GM12872 (cell line): ENCODE measurements at regions not wholly inside any gene's neighbourhood (a gene's known extent, or its start where the extent isn't known, plus 50 kb on each side); places are given as distances from the start of the nearest gene placed in this dataset.

Source experiments
- TF ChIP-seq, protein P1 (sequence below): IDR thresholded peaks from 3 replicates; pipeline ENCODE4 v1.5.1; 2011; ENCODE audit warnings: low read depth, mild to moderate bottlenecking, low read length, moderate library complexity; ENCODE audit not compliant: insufficient read depth

DNA sequence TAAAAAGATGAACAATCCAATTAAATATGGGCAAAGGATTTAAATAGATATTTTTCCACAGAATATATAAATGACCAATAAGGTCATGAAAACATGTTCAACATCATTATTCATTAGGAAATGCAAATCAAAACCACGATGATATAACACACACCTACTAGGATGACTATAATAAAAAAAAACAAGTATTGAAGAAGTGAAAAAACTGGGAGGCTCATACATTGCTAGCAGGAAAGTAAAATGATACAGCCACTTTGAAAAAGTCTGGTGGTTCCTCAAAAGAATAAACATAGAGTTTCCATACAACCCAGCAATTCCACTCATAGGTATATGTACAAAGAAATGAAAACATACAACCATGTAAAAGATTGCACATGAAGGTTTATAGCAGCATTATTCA, 75.7 kb upstream of the RAB4A start:
- TF ChIP-seq, protein P1, sequence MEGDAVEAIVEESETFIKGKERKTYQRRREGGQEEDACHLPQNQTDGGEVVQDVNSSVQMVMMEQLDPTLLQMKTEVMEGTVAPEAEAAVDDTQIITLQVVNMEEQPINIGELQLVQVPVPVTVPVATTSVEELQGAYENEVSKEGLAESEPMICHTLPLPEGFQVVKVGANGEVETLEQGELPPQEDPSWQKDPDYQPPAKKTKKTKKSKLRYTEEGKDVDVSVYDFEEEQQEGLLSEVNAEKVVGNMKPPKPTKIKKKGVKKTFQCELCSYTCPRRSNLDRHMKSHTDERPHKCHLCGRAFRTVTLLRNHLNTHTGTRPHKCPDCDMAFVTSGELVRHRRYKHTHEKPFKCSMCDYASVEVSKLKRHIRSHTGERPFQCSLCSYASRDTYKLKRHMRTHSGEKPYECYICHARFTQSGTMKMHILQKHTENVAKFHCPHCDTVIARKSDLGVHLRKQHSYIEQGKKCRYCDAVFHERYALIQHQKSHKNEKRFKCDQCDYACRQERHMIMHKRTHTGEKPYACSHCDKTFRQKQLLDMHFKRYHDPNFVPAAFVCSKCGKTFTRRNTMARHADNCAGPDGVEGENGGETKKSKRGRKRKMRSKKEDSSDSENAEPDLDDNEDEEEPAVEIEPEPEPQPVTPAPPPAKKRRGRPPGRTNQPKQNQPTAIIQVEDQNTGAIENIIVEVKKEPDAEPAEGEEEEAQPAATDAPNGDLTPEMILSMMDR = no peak

DNA sequence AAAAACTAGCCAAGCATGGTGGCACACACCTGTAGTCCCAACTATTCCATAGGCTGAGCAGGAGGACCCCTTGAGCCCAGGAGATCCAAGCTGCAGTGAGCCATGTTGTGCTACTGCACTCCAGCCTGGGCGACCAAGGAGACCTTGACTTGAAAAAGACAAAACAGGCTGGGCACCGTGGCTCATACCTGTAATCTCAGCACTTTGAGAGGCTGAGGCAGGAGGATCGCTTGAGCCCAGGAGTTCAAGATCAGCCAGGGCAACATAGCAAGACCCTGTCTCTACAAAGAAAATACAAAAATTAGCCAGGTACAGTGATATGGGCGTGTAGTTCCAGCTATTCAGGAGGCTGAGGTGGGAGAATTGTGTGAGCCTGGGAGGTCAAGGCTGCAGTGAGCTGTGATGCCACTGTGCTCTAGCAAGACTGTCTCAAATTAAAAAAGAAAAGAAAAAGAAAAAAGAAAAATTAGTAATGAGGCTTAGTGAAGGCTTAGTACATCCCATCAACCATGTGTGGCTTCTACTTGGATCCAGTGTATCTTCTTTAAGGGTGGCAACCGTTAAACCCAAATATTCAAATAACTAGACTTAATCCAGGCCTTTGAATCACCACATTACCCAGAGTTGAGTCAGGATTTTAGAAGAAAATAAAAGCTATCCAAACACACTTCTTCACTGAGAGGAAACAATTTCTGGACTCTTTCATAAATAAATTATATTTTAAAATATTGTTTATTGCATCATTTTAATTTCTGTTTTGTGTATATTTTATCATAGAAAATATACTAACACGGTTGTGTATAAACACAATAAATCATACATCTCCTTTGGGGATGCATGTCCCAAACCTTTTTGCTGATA, 74.3 kb upstream of the RAB4A start:
- TF ChIP-seq, protein P1 = no peak

DNA sequence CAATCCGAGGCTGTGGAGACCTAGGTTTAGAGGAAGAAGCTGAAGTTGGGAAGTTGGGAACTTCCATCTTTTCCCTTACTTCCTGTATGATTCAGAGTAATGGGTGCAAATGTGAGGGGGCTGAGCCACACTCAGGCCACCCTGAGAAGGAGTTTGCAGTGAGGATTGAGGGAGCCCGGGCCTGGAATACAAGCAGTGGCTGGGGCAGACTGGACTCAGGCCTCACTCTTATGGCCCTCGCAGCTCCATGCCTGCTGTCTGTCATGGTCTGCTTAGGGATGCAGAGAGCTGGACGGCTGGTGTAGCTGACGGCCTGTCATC, 73.7 kb upstream of the RAB4A start:
- TF ChIP-seq, protein P1 = no peak

- TF ChIP-seq, protein P1 = no peak
Observed at GRCh38 chr1:229199261-229200243, 71.4 kb upstream of the RAB4A start.

- TF ChIP-seq, protein P1 = no peak
Observed at GRCh38 chr1:229203030-229203751, 67.7 kb upstream of the RAB4A start.

GRCh38 chr1:229203991-229204632, 66.8 kb upstream of the RAB4A start:
- TF ChIP-seq, protein P1 = no peak
